ENCODE measurements at regions not wholly inside any gene's neighbourhood (a gene's known extent, or its start where the extent isn't known, plus 50 kb on each side); places are given as distances from the start of the nearest gene placed in this dataset.
A peak's percentile ranks its signal among the peaks of the same experiment; 100 is the strongest.

GRCh38 chr5:124885490-124885889 lies 139.1 kb upstream of the ZNF608 start:
- Histone ChIP-seq H3K4me1 (ENCODE audit: insufficient read depth, low read length, poor library complexity, severe bottlenecking) (peaks cover 17% of the 10 kb centered on the region), H3K9me2 (ENCODE audit: insufficient read depth, low read length) (no peaks in the 10 kb centered on the region), H3K4me3 (ENCODE audit: low read depth, low read length, poor library complexity, severe bottlenecking) (no peak overlapping the region), H3K79me2 (ENCODE audit: insufficient read depth, low read depth, low read length) (no peaks in the 10 kb centered on the region), H3K36me3 (ENCODE audit: insufficient read depth, low read length) (no peaks in the 10 kb centered on the region), H3K27ac (ENCODE audit: low read depth, low read length, poor library complexity, severe bottlenecking) (no peak overlapping the region), H2AFZ (ENCODE audit: low read length) (no peak overlapping the region), H4K20me1 (ENCODE audit: insufficient read depth, low read length) (no peaks in the 10 kb centered on the region), H3K9me3 (ENCODE audit: low read length) (no peaks in the 10 kb centered on the region), H3K4me2 (ENCODE audit: low read length) (no peak overlapping the region)
- CTCF ChIA-PET (ENCODE audit: unreplicated experiment), result interaction anchor here (1.3 kb wide), 1 partner anchor 9 kb away, joined by 4 read pairs; no protein-coding TSS in a partner anchor
- BruUV-seq (replicated peaks), result no TSS peak
- no peak for DNase-seq (ENCODE audit: low spot score)
- POLR2A ChIA-PET, result interaction anchor here (0.5 to 1.2 kb wide), 3 partner anchors 9 to 350 kb away, joined by 3 to 4 read pairs (median 4); no protein-coding TSS in a partner anchor
- TF ChIP-seq EZH2phosphoT487 (IDR thresholded peaks at IDR 0.05; ENCODE audit: borderline replicate concordance, low read depth, low read length) (no peak), CTCF (conservative IDR thresholded peaks at IDR 0.05; ENCODE audit: low read length) (no peak)
- intact Hi-C loops (cut with micrococcal nuclease; ENCODE audit: unreplicated experiment), result no loop called here

- BruUV-seq (replicated peaks), result no TSS peak
- Histone ChIP-seq H3K4me2 (ENCODE audit: low read length) (no peak overlapping the region), H3K27ac (ENCODE audit: low read depth, low read length, poor library complexity, severe bottlenecking) (no peak overlapping the region), H3K4me3 (ENCODE audit: low read depth, low read length, poor library complexity, severe bottlenecking) (no peak overlapping the region), H3K36me3 (ENCODE audit: insufficient read depth, low read length) (no peaks in the 10 kb centered on the region), H4K20me1 (ENCODE audit: insufficient read depth, low read length) (no peaks in the 10 kb centered on the region), H3K4me1 (ENCODE audit: insufficient read depth, low read length, poor library complexity, severe bottlenecking) (peaks cover 17% of the 10 kb centered on the region), H3K79me2 (ENCODE audit: insufficient read depth, low read depth, low read length) (no peaks in the 10 kb centered on the region), H3K9me3 (ENCODE audit: low read length) (no peaks in the 10 kb centered on the region), H3K9me2 (ENCODE audit: insufficient read depth, low read length) (no peaks in the 10 kb centered on the region), H2AFZ (ENCODE audit: low read length) (peak overlapping the region; percentile 87; the same call in 1 of the 2 replicates)
- ChIA-PET CTCF (ENCODE audit: unreplicated experiment) (no interaction called here), POLR2A (interaction anchor here (0.6 to 1.4 kb wide), 6 partner anchors 9 to 417 kb away, joined by 3 to 4 read pairs (median 3); no protein-coding TSS in a partner anchor)
- no peak for TF ChIP-seq EZH2phosphoT487 (IDR thresholded peaks at IDR 0.05; ENCODE audit: borderline replicate concordance, low read depth, low read length)
- no peak for TF ChIP-seq CTCF (conservative IDR thresholded peaks at IDR 0.05; ENCODE audit: low read length)
- intact Hi-C loops (cut with micrococcal nuclease; ENCODE audit: unreplicated experiment), result no loop called here
- no peak for DNase-seq (ENCODE audit: low spot score)
Measured at GRCh38 chr5:124887223-124887622, 140.8 kb upstream of the ZNF608 start.

- intact Hi-C loops (cut with micrococcal nuclease; ENCODE audit: unreplicated experiment), result no loop called here
- H3K4me1 ChIP-seq (ENCODE audit: insufficient read depth, low read length, poor library complexity, severe bottlenecking), result peaks cover 17% of the 10 kb centered on the region
- BruUV-seq (replicated peaks), result no TSS peak
- H3K4me2 ChIP-seq (ENCODE audit: low read length), result peak overlapping the region; percentile 54
- no peaks in the 10 kb centered on the region for H3K79me2 ChIP-seq (ENCODE audit: insufficient read depth, low read depth, low read length)
- H3K27ac ChIP-seq (ENCODE audit: low read depth, low read length, poor library complexity, severe bottlenecking), result no peak overlapping the region
- ChIA-PET CTCF (ENCODE audit: unreplicated experiment) (no interaction called here), POLR2A (interaction anchor here (0.9 to 1.9 kb wide), 8 partner anchors 9 to 476 kb away, joined by 3 to 7 read pairs (median 3); no protein-coding TSS in a partner anchor)
- H3K36me3 ChIP-seq (ENCODE audit: insufficient read depth, low read length), result no peaks in the 10 kb centered on the region; the same call in 1 of the 2 replicates
- TF ChIP-seq CTCF (conservative IDR thresholded peaks at IDR 0.05; ENCODE audit: low read length), result peak; percentile 70
- no peak for TF ChIP-seq EZH2phosphoT487 (IDR thresholded peaks at IDR 0.05; ENCODE audit: borderline replicate concordance, low read depth, low read length)
- H3K9me2 ChIP-seq (ENCODE audit: insufficient read depth, low read length), result no peaks in the 10 kb centered on the region
- no peaks in the 10 kb centered on the region for H3K9me3 ChIP-seq (ENCODE audit: low read length)
- H2AFZ ChIP-seq (ENCODE audit: low read length), result peak overlapping the region; percentile 87
- no peak overlapping the region for H3K4me3 ChIP-seq (ENCODE audit: low read depth, low read length, poor library complexity, severe bottlenecking)
- no peaks in the 10 kb centered on the region for H4K20me1 ChIP-seq (ENCODE audit: insufficient read depth, low read length)
- peak; percentile 59 for DNase-seq (ENCODE audit: low spot score)
Measured at GRCh38 chr5:124888050-124888506, 141.6 kb upstream of the ZNF608 start.
